ENCODE measurements at regions not wholly inside any gene's neighbourhood (a gene's known extent, or its start where the extent isn't known, plus 50 kb on each side); places are given as distances from the start of the nearest gene placed in this dataset.

GRCh38 chr3:76702676-76703075 is 337.2 kb upstream of the ROBO2 start:
- TF ChIP-seq CTCF (IDR thresholded peaks at IDR 0.05; ENCODE audit: low read depth, low read length) = no peak
- peaks cover 5% of the 10 kb centered on the region for H3K4me1 ChIP-seq (ENCODE audit: low read depth)
- H3K27ac ChIP-seq = no peak overlapping the region
- no peaks in the 10 kb centered on the region for H3K9me3 ChIP-seq (ENCODE audit: low read depth)
- no peaks in the 10 kb centered on the region for H3K36me3 ChIP-seq
- DNase-seq (ENCODE audit: low read depth in 1 of 2, low spot score in 1 of 2) = no peak
- no peaks in the 10 kb centered on the region for H3K27me3 ChIP-seq
- H3K4me3 ChIP-seq = no peak overlapping the region

- no peak for DNase-seq (ENCODE audit: low read depth in 1 of 2, low spot score in 1 of 2)
- no peak overlapping the region for H3K4me3 ChIP-seq
- H3K27me3 ChIP-seq = no peaks in the 10 kb centered on the region
- no peaks in the 10 kb centered on the region for H3K4me1 ChIP-seq (ENCODE audit: low read depth)
- no peak for TF ChIP-seq CTCF (IDR thresholded peaks at IDR 0.05; ENCODE audit: low read depth, low read length)
- no peaks in the 10 kb centered on the region for H3K9me3 ChIP-seq (ENCODE audit: low read depth)
- H3K27ac ChIP-seq = no peak overlapping the region
- no peaks in the 10 kb centered on the region for H3K36me3 ChIP-seq
Measured at GRCh38 chr3:76715426-76715825, 324.5 kb upstream of the ROBO2 start.

- H3K4me3 ChIP-seq = no peak overlapping the region
- no peaks in the 10 kb centered on the region for H3K27me3 ChIP-seq
- no peaks in the 10 kb centered on the region for H3K4me1 ChIP-seq (ENCODE audit: low read depth)
- no peaks in the 10 kb centered on the region for H3K9me3 ChIP-seq (ENCODE audit: low read depth)
- TF ChIP-seq CTCF (IDR thresholded peaks at IDR 0.05; ENCODE audit: low read depth, low read length) = no peak
- H3K27ac ChIP-seq = no peak overlapping the region
- no peaks in the 10 kb centered on the region for H3K36me3 ChIP-seq
- no peak for DNase-seq (ENCODE audit: low read depth in 1 of 2, low spot score in 1 of 2)
Measured at GRCh38 chr3:76723366-76723765, 316.5 kb upstream of the ROBO2 start.

GRCh38 chr3:76724075-76724474 is 315.8 kb upstream of the ROBO2 start:
- TF ChIP-seq CTCF (IDR thresholded peaks at IDR 0.05; ENCODE audit: low read depth, low read length) = no peak
- Histone ChIP-seq H3K9me3 (ENCODE audit: low read depth) (no peaks in the 10 kb centered on the region), H3K4me1 (ENCODE audit: low read depth) (no peaks in the 10 kb centered on the region), H3K27ac (no peak overlapping the region), H3K4me3 (no peak overlapping the region), H3K36me3 (no peaks in the 10 kb centered on the region), H3K27me3 (no peaks in the 10 kb centered on the region)
- DNase-seq (ENCODE audit: low read depth in 1 of 2, low spot score in 1 of 2) = no peak

GRCh38 chr3:76724706-76725105 is 315.2 kb upstream of the ROBO2 start:
- H3K9me3 ChIP-seq (ENCODE audit: low read depth) = no peaks in the 10 kb centered on the region
- H3K4me3 ChIP-seq = no peak overlapping the region
- H3K4me1 ChIP-seq (ENCODE audit: low read depth) = no peaks in the 10 kb centered on the region
- H3K27ac ChIP-seq = no peak overlapping the region
- DNase-seq (ENCODE audit: low read depth in 1 of 2, low spot score in 1 of 2) = no peak
- TF ChIP-seq CTCF (IDR thresholded peaks at IDR 0.05; ENCODE audit: low read depth, low read length) = no peak
- H3K36me3 ChIP-seq = no peaks in the 10 kb centered on the region
- no peaks in the 10 kb centered on the region for H3K27me3 ChIP-seq

GRCh38 chr3:76726034-76726433 is 313.9 kb upstream of the ROBO2 start:
- Histone ChIP-seq H3K4me3 (no peak overlapping the region), H3K36me3 (no peaks in the 10 kb centered on the region), H3K27ac (no peak overlapping the region), H3K27me3 (no peaks in the 10 kb centered on the region), H3K4me1 (ENCODE audit: low read depth) (no peaks in the 10 kb centered on the region), H3K9me3 (ENCODE audit: low read depth) (no peaks in the 10 kb centered on the region)
- no peak for TF ChIP-seq CTCF (IDR thresholded peaks at IDR 0.05; ENCODE audit: low read depth, low read length)
- no peak for DNase-seq (ENCODE audit: low read depth in 1 of 2, low spot score in 1 of 2)

Measured in cardiac muscle cell (in vitro differentiated cells and primary cell).